Colonic mucosa (tissue), 4 donors: ENCODE measurements at regions not wholly inside any gene's neighbourhood (a gene's known extent, or its start where the extent isn't known, plus 50 kb on each side); places are given as distances from the start of the nearest gene placed in this dataset.

Experiments used
- DNase-seq: peaks from one replicate; pipeline ENCODE4 v3.0.0-alpha.2; 2020
- H3K27ac ChIP-seq: fragments of 200-600 bp; one replicate; pipeline ENCODE4 v1.8.0; 2021
- H3K27me3 ChIP-seq: fragments of 200-600 bp; one replicate; pipeline ENCODE4 v1.8.0; 2021
- H3K36me3 ChIP-seq: fragments of 200-600 bp; one replicate; pipeline ENCODE4 v1.8.0; 2021
- H3K4me1 ChIP-seq: fragments of 200-600 bp; one replicate; pipeline ENCODE4 v1.8.0; 2021; ENCODE audit warnings: mild to moderate bottlenecking
- H3K4me3 ChIP-seq: fragments of 200-600 bp; one replicate; pipeline ENCODE4 v1.8.0; 2021
- H3K9ac ChIP-seq, 2 donors: one replicate each; pipeline ENCODE4 v1.7.0; 2013; ENCODE audit warnings: control low read depth in 2 of 2, low read depth in 2 of 2, low read length in 2 of 2
- H3K9me3 ChIP-seq: fragments of 200-600 bp; one replicate; pipeline ENCODE4 v1.8.0; 2021
- CTCF ChIP-seq: fragments of 200-600 bp; IDR thresholded peaks from one replicate; pipeline ENCODE4 v1.8.0; 2022; ENCODE audit warnings: antibody characterized with exemption, mild to moderate bottlenecking
- intact Hi-C: fragments of 100-400 bp; cut with DNase I; formaldehyde crosslinking; loops from one replicate; pipeline ENCODE4 v1.14.1; 2022
- donor health status: healthy.
- donor health status: DM: no; HTN: no; CAD: no.
- donor health status: DM: no; HTN: no; CAD: no.

- H3K36me3 ChIP-seq = no peaks in the 10 kb centered on the region
- no peak overlapping the region for H3K4me3 ChIP-seq
- DNase-seq = peak; percentile 80
- peak overlapping the region; percentile 69 for H3K27ac ChIP-seq
- TF ChIP-seq CTCF = no peak
- intact Hi-C loops = no loop called here
- H3K9me3 ChIP-seq = no peaks in the 10 kb centered on the region
- no peaks in the 10 kb centered on the region for H3K27me3 ChIP-seq
- H3K9ac ChIP-seq = peak overlapping the region in 1 of 2 donors; percentile 61
- H3K4me1 ChIP-seq = no peaks in the 10 kb centered on the region
Measured at GRCh38 chr16:52611817-52612673, 65.1 kb upstream of the TOX3 start.

GRCh38 chr16:52603015-52603414 lies 56.1 kb upstream of the TOX3 start:
- H3K27ac ChIP-seq = no peak overlapping the region
- no peak for TF ChIP-seq CTCF
- no peaks in the 10 kb centered on the region for H3K4me1 ChIP-seq
- H3K4me3 ChIP-seq = no peak overlapping the region
- no peaks in the 10 kb centered on the region for H3K36me3 ChIP-seq
- H3K9me3 ChIP-seq = no peaks in the 10 kb centered on the region
- H3K9ac ChIP-seq = no peak overlapping the region
- no peaks in the 10 kb centered on the region for H3K27me3 ChIP-seq
- intact Hi-C loops = no loop called here
- peak; percentile 71 for DNase-seq

- Histone ChIP-seq H3K9me3 (no peaks in the 10 kb centered on the region), H3K27me3 (no peaks in the 10 kb centered on the region), H3K27ac (no peak overlapping the region), H3K36me3 (no peaks in the 10 kb centered on the region), H3K4me3 (no peak overlapping the region), H3K9ac (no peak overlapping the region), H3K4me1 (no peaks in the 10 kb centered on the region)
- no peak for TF ChIP-seq CTCF
- DNase-seq = no peak
- intact Hi-C loops = no loop called here
Measured at GRCh38 chr16:52597772-52598483, 51.0 kb upstream of the TOX3 start.

DNA sequence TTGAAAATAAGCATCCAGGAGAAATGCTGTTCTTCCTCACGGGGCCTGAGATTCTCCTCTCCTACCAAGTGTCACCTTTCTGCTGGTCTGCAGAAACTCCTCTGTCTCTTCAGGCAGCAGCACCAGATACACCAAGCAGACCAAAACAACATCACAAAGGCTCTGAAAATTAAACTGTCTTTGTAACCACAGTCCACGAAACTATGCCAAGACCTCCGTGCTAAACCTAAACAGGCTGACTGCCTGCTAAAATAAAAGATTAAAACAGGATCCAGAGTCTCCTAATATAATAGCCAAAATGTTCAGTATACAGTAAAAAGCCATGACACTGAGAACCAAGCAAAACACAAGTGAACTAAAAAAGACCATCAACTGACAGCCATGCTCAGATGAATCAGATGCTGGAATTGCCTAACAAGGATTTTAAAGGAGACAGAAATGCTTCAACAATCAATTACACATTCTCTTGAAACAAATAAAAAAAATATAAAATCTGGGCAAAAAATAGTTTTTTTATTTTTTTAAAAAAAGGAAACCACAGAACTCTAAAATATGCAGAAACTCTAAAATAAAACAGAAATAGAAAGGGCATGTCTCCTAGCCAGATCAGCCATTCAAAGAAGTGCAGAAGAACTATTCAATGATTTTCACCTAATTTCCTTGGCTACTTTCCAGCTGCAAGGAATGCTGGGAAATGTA lies 50.3 kb upstream of the TOX3 start:
- no peak overlapping the region for H3K4me3 ChIP-seq
- H3K4me1 ChIP-seq = no peaks in the 10 kb centered on the region
- H3K9ac ChIP-seq = no peak overlapping the region
- peak; percentile 81 for DNase-seq
- intact Hi-C loops = no loop called here
- no peaks in the 10 kb centered on the region for H3K27me3 ChIP-seq
- no peak overlapping the region for H3K27ac ChIP-seq
- no peak for TF ChIP-seq CTCF
- H3K36me3 ChIP-seq = no peaks in the 10 kb centered on the region
- no peaks in the 10 kb centered on the region for H3K9me3 ChIP-seq
